KMS-11 (cell line): ENCODE measurements at regions not wholly inside any gene's neighbourhood (a gene's known extent, or its start where the extent isn't known, plus 50 kb on each side); places are given as distances from the start of the nearest gene placed in this dataset.

ENCODE experiments used
- H2AFZ ChIP-seq: fragments of 200-600 bp; sonication (generic); 2 replicates; pipeline ENCODE4 v1.6.1; 2016; ENCODE audit warnings: antibody characterized with exemption, mixed run types, low read depth
- H3K27ac ChIP-seq: fragments of 200-600 bp; sonication (generic); 2 replicates; pipeline ENCODE4 v1.6.1; 2016; ENCODE audit warnings: mild to moderate bottlenecking, mixed run types
- H3K27me3 ChIP-seq: fragments of 200-600 bp; sonication (generic); 2 replicates; pipeline ENCODE4 v1.6.1; 2017; ENCODE audit warnings: mild to moderate bottlenecking, low read depth, mixed run types, moderate library complexity; ENCODE audit not compliant: insufficient read depth
- H3K36me3 ChIP-seq: fragments of 200-600 bp; sonication (generic); 2 replicates; pipeline ENCODE4 v1.6.1; 2017; ENCODE audit warnings: mild to moderate bottlenecking, mixed run types; ENCODE audit not compliant: insufficient read depth
- H3K4me1 ChIP-seq: fragments of 200-600 bp; sonication (generic); 2 replicates; pipeline ENCODE4 v1.6.1; 2016; ENCODE audit warnings: mild to moderate bottlenecking, low read depth, mixed run types; ENCODE audit not compliant: poor library complexity, severe bottlenecking
- H3K4me2 ChIP-seq: fragments of 200-600 bp; sonication (generic); 2 replicates; pipeline ENCODE4 v1.7.0; 2016; ENCODE audit warnings: mild to moderate bottlenecking, mixed run types
- H3K4me3 ChIP-seq: fragments of 200-600 bp; sonication (generic); IDR thresholded peaks from 2 replicates; pipeline ENCODE4 v1.6.1; 2017; ENCODE audit warnings: low read depth, low read length, mixed read lengths; ENCODE audit not compliant: insufficient read depth
- H3K79me2 ChIP-seq: fragments of 200-600 bp; sonication (generic); 2 replicates; pipeline ENCODE4 v1.6.1; 2016; ENCODE audit warnings: low read depth, mixed run types; ENCODE audit not compliant: insufficient read depth
- H3K9ac ChIP-seq: fragments of 200-600 bp; sonication (generic); 2 replicates; pipeline ENCODE4 v1.6.1; 2016; ENCODE audit warnings: mild to moderate bottlenecking, mixed run types
- H4K20me1 ChIP-seq: fragments of 200-600 bp; sonication (generic); 2 replicates; pipeline ENCODE4 v1.6.1; 2016; ENCODE audit warnings: mild to moderate bottlenecking, mixed run types; ENCODE audit not compliant: insufficient read depth
- TF ChIP-seq, protein P1 (sequence below): fragments of 200-600 bp; sonication (generic); conservative IDR thresholded peaks from 2 replicates; pipeline ENCODE4 v1.6.1; 2017; ENCODE audit warnings: low read depth, mild to moderate bottlenecking, antibody characterized with exemption, low read length, moderate library complexity, mixed read lengths

DNA sequence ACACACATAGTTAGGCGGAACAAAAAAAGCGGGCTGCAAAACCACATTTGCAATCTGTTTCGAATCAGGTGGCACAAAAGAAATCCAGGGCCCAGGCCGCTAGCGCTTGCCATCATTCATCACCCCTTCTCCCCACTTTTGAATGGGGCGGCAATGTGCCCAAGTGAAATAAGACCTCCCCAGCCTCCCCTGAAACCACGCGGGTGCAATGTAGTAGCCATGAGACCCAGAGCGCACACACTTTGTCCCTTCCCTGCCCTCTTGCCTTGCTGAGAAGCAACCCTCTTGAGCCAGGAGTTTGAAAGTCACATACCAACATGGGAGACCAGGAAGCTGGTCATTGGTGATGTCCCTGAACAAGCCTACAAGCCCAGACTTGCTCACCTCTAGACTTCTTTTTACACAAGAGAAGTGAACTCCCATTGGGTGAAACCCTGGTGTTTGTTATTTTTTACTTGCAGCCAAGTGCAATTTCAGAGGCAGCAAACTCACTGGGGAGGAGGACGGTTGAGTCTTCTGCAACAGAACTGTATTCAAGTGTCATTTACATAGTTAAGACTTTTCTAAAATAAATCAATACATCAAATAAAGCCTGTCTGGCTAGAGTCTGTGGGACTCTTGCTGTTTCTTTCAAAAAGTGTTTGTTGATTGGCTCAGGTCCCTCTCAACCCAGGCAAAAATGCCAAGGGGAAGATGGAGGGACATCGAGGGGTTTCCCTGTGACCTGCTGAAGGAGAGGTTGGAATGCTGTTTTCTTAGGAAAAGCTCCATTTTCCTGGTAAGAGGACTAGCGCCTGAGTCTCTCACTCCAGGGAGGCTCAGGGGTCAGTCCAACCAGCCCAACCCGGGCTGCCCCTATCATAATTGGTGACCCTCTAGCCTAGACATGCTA is 138.1 kb upstream of the PTPN1 start:
- H3K4me1 ChIP-seq: no peaks in the 10 kb centered on the region
- H3K79me2 ChIP-seq: no peaks in the 10 kb centered on the region
- no peak overlapping the region for H3K4me2 ChIP-seq
- H2AFZ ChIP-seq: no peak overlapping the region
- H3K4me3 ChIP-seq: no peak overlapping the region
- no peaks in the 10 kb centered on the region for H4K20me1 ChIP-seq
- no peak overlapping the region for H3K9ac ChIP-seq
- H3K27me3 ChIP-seq: peaks cover 57% of the 10 kb centered on the region
- H3K36me3 ChIP-seq: no peaks in the 10 kb centered on the region
- TF ChIP-seq, protein P1, sequence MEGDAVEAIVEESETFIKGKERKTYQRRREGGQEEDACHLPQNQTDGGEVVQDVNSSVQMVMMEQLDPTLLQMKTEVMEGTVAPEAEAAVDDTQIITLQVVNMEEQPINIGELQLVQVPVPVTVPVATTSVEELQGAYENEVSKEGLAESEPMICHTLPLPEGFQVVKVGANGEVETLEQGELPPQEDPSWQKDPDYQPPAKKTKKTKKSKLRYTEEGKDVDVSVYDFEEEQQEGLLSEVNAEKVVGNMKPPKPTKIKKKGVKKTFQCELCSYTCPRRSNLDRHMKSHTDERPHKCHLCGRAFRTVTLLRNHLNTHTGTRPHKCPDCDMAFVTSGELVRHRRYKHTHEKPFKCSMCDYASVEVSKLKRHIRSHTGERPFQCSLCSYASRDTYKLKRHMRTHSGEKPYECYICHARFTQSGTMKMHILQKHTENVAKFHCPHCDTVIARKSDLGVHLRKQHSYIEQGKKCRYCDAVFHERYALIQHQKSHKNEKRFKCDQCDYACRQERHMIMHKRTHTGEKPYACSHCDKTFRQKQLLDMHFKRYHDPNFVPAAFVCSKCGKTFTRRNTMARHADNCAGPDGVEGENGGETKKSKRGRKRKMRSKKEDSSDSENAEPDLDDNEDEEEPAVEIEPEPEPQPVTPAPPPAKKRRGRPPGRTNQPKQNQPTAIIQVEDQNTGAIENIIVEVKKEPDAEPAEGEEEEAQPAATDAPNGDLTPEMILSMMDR: no peak
- H3K27ac ChIP-seq: no peak overlapping the region

DNA sequence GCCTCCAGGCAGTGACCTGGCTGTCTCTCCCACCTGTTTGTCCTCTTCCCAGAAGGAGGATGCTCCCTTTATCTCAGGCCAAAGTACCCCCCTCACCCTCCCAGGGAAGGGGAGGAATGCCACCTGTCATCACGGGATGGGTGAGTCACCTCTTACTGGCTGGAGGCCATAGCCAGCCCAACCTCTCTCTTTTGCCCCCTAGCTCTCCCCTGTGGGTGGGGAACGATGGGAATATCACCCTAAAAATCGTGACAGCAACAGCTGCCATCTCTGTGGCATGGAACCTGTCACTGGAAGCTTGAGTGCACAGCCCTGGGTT is 137.5 kb upstream of the PTPN1 start:
- TF ChIP-seq, protein P1: no peak
- no peak overlapping the region for H3K4me2 ChIP-seq
- H3K27me3 ChIP-seq: peaks cover 59% of the 10 kb centered on the region
- no peak overlapping the region for H3K4me3 ChIP-seq
- no peak overlapping the region for H3K9ac ChIP-seq
- no peaks in the 10 kb centered on the region for H3K36me3 ChIP-seq
- H3K79me2 ChIP-seq: no peaks in the 10 kb centered on the region
- H3K4me1 ChIP-seq: no peaks in the 10 kb centered on the region
- no peak overlapping the region for H3K27ac ChIP-seq
- no peaks in the 10 kb centered on the region for H4K20me1 ChIP-seq
- no peak overlapping the region for H2AFZ ChIP-seq

DNA sequence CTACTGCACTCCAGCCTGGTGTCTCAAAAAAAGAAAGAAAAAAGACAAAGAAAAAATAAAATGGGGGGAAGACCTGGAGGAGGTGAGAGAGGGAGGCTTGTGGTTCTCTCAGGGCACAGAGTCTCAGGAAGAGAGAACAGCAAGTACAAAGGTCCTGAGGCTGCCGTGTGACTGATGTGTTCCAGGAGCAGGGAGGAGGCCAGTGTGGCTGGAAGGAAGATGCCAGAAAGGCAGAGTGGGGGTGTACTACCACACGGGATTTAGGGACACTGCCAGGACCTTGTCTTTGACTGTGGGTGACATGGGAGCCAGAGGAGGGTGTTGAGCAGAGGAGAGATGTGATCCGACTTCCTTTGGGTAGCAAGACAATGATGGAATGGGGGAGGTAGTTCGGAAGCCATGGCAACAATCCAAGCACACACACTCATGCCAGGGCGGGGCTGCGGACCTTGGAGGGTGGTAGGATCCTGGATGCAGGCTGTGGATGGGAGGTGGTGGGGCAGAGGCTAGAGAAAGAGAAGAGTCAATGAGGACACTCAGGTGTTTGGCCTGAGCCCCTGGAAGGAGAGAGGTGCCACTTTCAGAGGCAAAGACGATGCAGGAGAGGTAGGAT is 136.4 kb upstream of the PTPN1 start:
- H4K20me1 ChIP-seq: no peaks in the 10 kb centered on the region
- H3K36me3 ChIP-seq: no peaks in the 10 kb centered on the region
- TF ChIP-seq, protein P1: no peak
- no peak overlapping the region for H3K9ac ChIP-seq
- no peak overlapping the region for H3K27ac ChIP-seq
- H2AFZ ChIP-seq: no peak overlapping the region
- no peaks in the 10 kb centered on the region for H3K4me1 ChIP-seq
- H3K4me2 ChIP-seq: no peak overlapping the region
- peaks cover 48% of the 10 kb centered on the region for H3K27me3 ChIP-seq
- H3K79me2 ChIP-seq: no peaks in the 10 kb centered on the region
- no peak overlapping the region for H3K4me3 ChIP-seq

DNA sequence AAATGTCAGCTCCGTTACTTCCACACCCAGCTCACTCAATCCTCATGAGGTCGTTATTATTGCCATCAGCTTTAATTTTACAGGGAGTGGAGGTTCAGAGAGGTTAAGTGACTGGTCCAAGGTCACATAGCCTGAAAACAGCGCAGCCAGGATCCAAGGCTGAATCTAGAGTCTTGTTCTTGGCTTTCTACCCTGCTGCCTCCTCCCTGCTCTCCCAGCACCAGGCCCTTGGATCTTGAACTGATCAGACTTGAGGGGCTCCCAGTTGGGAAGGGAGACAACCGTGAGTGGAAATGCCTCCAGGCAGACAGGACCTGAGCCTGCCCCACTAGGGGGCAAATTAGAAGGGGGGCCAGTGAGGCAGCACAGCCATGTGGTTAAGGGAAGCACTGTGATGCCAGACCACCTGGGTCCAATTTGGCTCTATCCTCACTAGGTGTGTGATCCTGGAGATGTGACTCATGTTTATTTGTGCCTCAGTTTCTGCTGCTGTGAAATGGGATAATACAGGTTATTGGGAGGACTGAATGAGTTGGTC is 135.6 kb upstream of the PTPN1 start:
- H4K20me1 ChIP-seq: no peaks in the 10 kb centered on the region
- H3K27me3 ChIP-seq: peaks cover 46% of the 10 kb centered on the region
- H3K36me3 ChIP-seq: no peaks in the 10 kb centered on the region
- no peak overlapping the region for H3K4me3 ChIP-seq
- no peak overlapping the region for H3K9ac ChIP-seq
- H3K27ac ChIP-seq: no peak overlapping the region
- no peaks in the 10 kb centered on the region for H3K79me2 ChIP-seq
- TF ChIP-seq, protein P1: no peak
- no peaks in the 10 kb centered on the region for H3K4me1 ChIP-seq
- H2AFZ ChIP-seq: no peak overlapping the region
- H3K4me2 ChIP-seq: no peak overlapping the region
